GM19455 (cell line): ENCODE measurements at regions not wholly inside any gene's neighbourhood (a gene's known extent, or its start where the extent isn't known, plus 50 kb on each side); places are given as distances from the start of the nearest gene placed in this dataset.

ENCODE experiments used
- ATAC-seq: cut with Tn5 transposase; IDR thresholded peaks from one replicate; pipeline ENCODE4 v1.9.1; 2021; ENCODE audit not compliant: unreplicated experiment

- ATAC-seq, result no peak
Observed at GRCh38 chr2:221844212-221845020, 272.3 kb upstream of the EPHA4 start.

DNA sequence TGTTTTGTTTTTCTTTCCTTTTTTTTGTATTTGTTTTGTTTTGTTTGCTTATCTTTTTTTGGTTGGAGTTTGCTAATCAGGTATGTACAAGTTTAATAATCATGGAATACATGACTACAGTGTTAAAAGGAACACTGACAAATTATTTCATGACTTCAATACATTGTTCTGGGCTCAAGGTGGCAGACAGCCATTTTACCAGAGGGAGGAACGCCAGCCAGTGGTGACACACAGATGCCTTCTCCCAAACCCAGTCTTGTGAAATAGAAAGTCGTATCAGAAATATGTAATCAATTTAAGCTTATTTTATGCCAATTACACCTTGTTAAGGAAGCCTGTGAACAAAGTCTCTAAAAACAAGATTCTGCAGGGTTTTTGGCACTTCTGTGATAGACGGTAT is 264.0 kb upstream of the EPHA4 start:
- ATAC-seq, result no peak

GRCh38 chr2:221833966-221834365 is 261.9 kb upstream of the EPHA4 start:
- ATAC-seq, result no peak

DNA sequence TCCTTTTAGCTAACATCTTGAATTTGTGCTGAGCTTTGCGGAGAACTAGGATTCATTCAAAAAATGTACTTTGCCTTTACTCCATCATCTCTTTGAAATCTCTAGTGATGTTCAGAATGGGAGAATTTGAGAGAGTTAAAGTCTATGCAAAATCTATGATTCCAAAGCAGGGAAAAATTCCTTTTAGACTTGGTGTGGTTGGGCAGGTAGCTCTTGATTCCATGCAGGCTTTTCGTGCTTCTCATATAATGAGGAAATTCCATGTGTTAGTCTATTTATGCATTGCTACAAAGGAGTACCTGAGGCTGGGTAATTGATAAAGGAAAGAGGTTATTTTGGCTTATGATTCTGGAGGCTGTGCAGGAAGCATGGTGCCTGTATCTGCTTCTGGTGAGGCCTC is 258.9 kb upstream of the EPHA4 start:
- no peak for ATAC-seq

DNA sequence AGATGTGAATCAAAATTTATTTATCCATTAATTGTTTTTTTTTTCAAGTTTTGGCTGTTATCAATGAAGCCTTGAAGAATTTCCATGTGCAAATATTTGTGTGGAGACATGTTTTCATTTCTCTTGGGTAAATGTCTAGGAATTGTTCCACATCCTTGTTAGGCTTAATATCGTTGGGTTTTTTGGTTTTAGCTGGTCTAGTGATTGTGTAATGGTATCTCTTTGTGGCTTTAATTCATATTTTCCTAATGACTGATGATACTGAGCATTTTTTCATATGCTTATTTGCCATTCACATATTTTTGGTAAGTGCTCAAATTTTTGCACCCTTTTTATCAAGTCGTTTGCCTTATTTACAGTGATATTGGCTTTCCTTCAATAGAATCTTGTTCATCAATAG is 250.3 kb upstream of the EPHA4 start:
- no peak for ATAC-seq

DNA sequence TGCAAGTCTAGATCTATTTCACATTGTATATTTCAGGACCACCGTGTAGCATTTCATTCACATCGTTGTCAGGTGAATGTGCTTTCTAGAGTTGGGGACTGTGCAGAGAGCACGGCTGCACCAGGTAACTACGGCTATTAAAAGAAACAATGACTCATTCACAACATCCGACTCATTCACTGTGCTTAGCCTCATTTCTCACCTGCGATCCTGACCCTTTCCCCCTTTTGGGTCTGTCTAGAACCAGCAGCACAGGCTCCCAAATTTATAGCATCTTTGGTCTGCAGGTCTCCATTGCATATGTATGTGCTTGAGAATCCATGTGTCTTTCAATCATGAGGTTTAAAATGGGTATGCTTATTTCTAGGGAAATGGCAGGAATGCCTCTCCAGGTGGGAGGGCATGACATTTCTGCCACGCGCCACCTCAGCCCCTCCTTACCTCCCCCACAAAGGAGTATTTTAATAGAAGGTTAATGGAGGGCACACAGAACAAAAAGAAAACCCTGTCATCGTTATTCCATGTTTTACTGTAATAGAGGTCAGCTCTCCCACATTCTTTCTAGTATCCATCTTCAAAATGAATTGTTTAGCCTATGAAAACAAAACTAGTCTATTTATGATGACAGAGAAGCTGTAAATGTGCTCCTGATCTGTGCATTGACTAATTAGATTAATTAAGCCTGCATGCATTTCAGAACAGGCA is 246.7 kb upstream of the EPHA4 start:
- no peak for ATAC-seq

- ATAC-seq, result no peak
Observed at GRCh38 chr2:221817878-221818277, 245.8 kb upstream of the EPHA4 start.

- no peak for ATAC-seq
Observed at GRCh38 chr2:221817052-221817451, 244.9 kb upstream of the EPHA4 start.

- ATAC-seq, result no peak
Observed at GRCh38 chr2:221816566-221816965, 244.5 kb upstream of the EPHA4 start.

GRCh38 chr2:221810650-221811049 is 238.5 kb upstream of the EPHA4 start:
- ATAC-seq, result no peak

- no peak for ATAC-seq
Observed at GRCh38 chr2:221810245-221810644, 238.1 kb upstream of the EPHA4 start.

GRCh38 chr2:221808488-221808887 is 236.4 kb upstream of the EPHA4 start:
- ATAC-seq, result no peak

DNA sequence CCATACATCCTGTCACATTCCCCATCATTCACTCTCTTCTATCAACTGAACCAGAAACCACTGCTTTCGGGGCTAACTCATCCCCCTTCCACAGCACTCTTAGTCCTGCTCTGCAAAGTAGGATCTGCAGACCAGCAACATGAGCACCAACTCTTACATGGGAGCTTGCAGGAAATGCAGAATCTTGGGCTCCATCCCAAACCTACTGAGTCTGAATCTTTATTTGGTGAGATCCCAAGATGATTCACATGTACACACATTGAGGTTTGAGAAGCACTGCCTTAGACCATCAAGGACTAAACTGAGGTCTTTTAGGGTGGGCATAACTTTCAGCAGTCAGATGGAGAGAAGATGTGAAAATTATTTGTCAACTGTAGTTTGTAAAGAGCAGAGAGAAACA is 235.6 kb upstream of the EPHA4 start:
- no peak for ATAC-seq

DNA sequence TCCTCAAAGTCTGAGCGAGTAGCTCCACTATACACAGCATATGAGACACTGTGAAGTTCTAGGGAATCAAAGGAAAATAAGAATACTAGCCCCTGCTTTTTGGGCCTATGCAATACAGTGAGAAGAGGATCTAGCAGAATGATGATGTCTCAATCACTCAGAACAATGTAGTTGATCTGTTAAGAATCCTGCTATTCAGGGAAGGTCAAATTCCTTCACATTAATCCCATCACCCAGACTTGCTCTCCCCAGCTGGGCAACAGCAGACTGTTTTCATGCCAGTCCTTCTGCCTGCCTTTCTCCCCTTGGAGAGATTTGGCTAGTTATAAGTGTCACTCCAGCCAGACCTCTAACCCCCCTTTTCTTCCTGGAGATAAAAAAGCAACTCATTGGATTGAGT is 230.0 kb upstream of the EPHA4 start:
- no peak for ATAC-seq

GRCh38 chr2:221792971-221793521 is 220.9 kb upstream of the EPHA4 start:
- no peak for ATAC-seq

GRCh38 chr2:221791844-221792243 is 219.7 kb upstream of the EPHA4 start:
- ATAC-seq, result no peak

DNA sequence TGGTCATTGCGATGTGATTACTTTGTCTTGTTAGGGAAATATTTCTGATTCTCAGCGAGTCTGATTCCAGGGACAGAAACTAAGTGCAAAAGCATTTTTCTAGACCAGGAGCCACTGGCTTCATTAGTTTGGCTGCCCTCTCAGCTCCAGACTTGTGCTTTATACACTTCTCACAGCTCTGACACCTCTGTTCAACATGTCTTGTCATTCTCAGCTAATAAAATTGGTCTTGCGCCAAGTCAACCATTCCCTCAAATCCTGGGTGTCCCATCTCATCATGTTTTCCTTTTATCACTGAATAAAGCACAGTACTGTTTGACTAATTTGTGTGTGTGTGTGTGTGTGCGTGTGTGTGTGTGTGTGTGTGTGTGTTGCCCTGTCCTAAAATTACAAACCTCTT is 215.5 kb upstream of the EPHA4 start:
- no peak for ATAC-seq

GRCh38 chr2:221786297-221786926 is 214.3 kb upstream of the EPHA4 start:
- ATAC-seq, result no peak

- no peak for ATAC-seq
Observed at GRCh38 chr2:221780281-221780688, 208.2 kb upstream of the EPHA4 start.

DNA sequence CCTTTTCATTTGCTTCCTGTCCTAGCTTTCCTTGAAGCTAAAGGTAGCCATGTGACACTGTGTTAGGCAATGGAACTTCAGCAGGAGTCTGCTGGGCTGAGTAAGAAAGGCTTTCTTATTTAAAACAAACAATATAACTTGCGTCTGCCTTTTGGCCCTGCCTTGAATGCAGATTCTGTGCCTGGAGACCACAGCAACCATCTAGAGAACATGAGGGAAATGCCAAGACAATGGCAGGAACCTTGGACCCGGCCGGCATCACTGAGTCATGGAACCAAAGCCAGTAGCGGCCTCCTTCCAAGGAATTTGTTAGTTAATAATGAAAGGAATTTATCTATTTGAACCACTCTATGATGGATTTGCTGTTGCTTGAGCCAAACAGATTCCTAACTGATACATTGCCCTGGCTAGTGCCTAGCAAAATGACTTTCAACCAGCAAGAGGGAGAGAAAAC is 207.5 kb upstream of the EPHA4 start:
- no peak for ATAC-seq

GRCh38 chr2:221778025-221778424 is 205.9 kb upstream of the EPHA4 start:
- no peak for ATAC-seq

DNA sequence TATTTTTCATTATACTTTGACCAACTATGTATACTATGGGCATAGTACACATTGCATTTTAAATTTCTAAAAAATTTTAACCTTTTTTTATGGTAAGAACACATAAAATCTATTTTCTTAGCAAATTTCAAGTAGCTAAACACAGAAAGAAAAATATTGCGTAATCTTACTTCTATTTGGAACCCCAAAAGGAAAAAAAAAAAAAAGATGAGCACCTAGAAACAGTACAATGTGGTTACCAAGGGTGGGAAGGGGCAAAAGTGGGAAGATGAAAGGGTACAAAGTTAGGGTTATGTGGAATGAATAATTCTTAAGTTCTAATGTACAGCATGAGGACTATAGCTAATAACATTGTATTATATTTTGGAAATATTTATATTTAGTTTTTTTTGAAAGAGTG is 205.0 kb upstream of the EPHA4 start:
- ATAC-seq, result no peak
